ENCODE measurements at regions not wholly inside any gene's neighbourhood (a gene's known extent, or its start where the extent isn't known, plus 50 kb on each side); places are given as distances from the start of the nearest gene placed in this dataset.

- Histone ChIP-seq H3K4me3 (replicated peaks; ENCODE audit: low read depth, low read length) (no peak overlapping the region), H3K27me3 (replicated peaks; ENCODE audit: control insufficient read depth, insufficient read depth, low read length) (no peaks in the 10 kb centered on the region), H3K36me3 (ENCODE audit: control insufficient read depth, insufficient read depth, low read length) (no peaks in the 10 kb centered on the region)
- no peak for DNase-seq (ENCODE audit: extremely low read depth, insufficient read length)
- no peak for TF ChIP-seq CTCF (IDR thresholded peaks at IDR 0.05; ENCODE audit: insufficient read depth, low read length, poor library complexity, severe bottlenecking)
These were observed 298.2 kb downstream of the DYSF start for GRCh38 chr2:71751590-71751989.

GRCh38 chr2:71749671-71750101, 296.3 kb downstream of the DYSF start:
- TF ChIP-seq CTCF (IDR thresholded peaks at IDR 0.05; ENCODE audit: insufficient read depth, low read length, poor library complexity, severe bottlenecking): no peak
- H3K27me3 ChIP-seq (replicated peaks; ENCODE audit: control insufficient read depth, insufficient read depth, low read length): no peaks in the 10 kb centered on the region
- no peak for DNase-seq (ENCODE audit: extremely low read depth, insufficient read length)

GRCh38 chr2:71748227-71748626, 294.9 kb downstream of the DYSF start:
- Histone ChIP-seq H3K4me3 (replicated peaks; ENCODE audit: low read depth, low read length) (no peak overlapping the region), H3K27me3 (replicated peaks; ENCODE audit: control insufficient read depth, insufficient read depth, low read length) (no peaks in the 10 kb centered on the region), H3K36me3 (ENCODE audit: control insufficient read depth, insufficient read depth, low read length) (no peaks in the 10 kb centered on the region)
- TF ChIP-seq CTCF (IDR thresholded peaks at IDR 0.05; ENCODE audit: insufficient read depth, low read length, poor library complexity, severe bottlenecking): no peak
- no peak for DNase-seq (ENCODE audit: extremely low read depth, insufficient read length)

More at GRCh38 chr2:71749671-71750101, 296.3 kb downstream of the DYSF start:
- H3K36me3 ChIP-seq (ENCODE audit: control insufficient read depth, insufficient read depth, low read length): no peaks in the 10 kb centered on the region
- H3K4me3 ChIP-seq (replicated peaks; ENCODE audit: low read depth, low read length): no peak overlapping the region

- TF ChIP-seq CTCF (IDR thresholded peaks at IDR 0.05; ENCODE audit: insufficient read depth, low read length, poor library complexity, severe bottlenecking): no peak
- DNase-seq (ENCODE audit: extremely low read depth, insufficient read length): no peak
- H3K4me3 ChIP-seq (replicated peaks; ENCODE audit: low read depth, low read length): no peak overlapping the region
These were observed 294.2 kb downstream of the DYSF start for GRCh38 chr2:71747559-71747958.

GRCh38 chr2:71746946-71747501, 293.7 kb downstream of the DYSF start:
- Histone ChIP-seq H3K36me3 (ENCODE audit: control insufficient read depth, insufficient read depth, low read length) (no peaks in the 10 kb centered on the region), H3K27me3 (replicated peaks; ENCODE audit: control insufficient read depth, insufficient read depth, low read length) (no peaks in the 10 kb centered on the region; the same call in 1 of the 2 replicates), H3K4me3 (replicated peaks; ENCODE audit: low read depth, low read length) (no peak overlapping the region)
- TF ChIP-seq CTCF (IDR thresholded peaks at IDR 0.05; ENCODE audit: insufficient read depth, low read length, poor library complexity, severe bottlenecking): no peak
- DNase-seq (ENCODE audit: extremely low read depth, insufficient read length): no peak

More at GRCh38 chr2:71747559-71747958, 294.2 kb downstream of the DYSF start:
- Histone ChIP-seq H3K36me3 (ENCODE audit: control insufficient read depth, insufficient read depth, low read length) (no peaks in the 10 kb centered on the region), H3K27me3 (replicated peaks; ENCODE audit: control insufficient read depth, insufficient read depth, low read length) (no peaks in the 10 kb centered on the region)

GRCh38 chr2:71744781-71745180, 291.4 kb downstream of the DYSF start:
- Histone ChIP-seq H3K36me3 (ENCODE audit: control insufficient read depth, insufficient read depth, low read length) (no peaks in the 10 kb centered on the region), H3K27me3 (replicated peaks; ENCODE audit: control insufficient read depth, insufficient read depth, low read length) (no peaks in the 10 kb centered on the region; the same call in 1 of the 2 replicates), H3K4me3 (replicated peaks; ENCODE audit: low read depth, low read length) (no peak overlapping the region)
- no peak for DNase-seq (ENCODE audit: extremely low read depth, insufficient read length)
- no peak for TF ChIP-seq CTCF (IDR thresholded peaks at IDR 0.05; ENCODE audit: insufficient read depth, low read length, poor library complexity, severe bottlenecking)

Measured in GM06990 (cell line).